NCI-H460 (cell line): ENCODE measurements at regions not wholly inside any gene's neighbourhood (a gene's known extent, or its start where the extent isn't known, plus 50 kb on each side); places are given as distances from the start of the nearest gene placed in this dataset.

Experiments used
- DNase-seq: peaks from one replicate; pipeline ENCODE4 v3.0.0-alpha.2; 2016; ENCODE audit warnings: low read depth; ENCODE audit errors: extremely low read depth

DNA sequence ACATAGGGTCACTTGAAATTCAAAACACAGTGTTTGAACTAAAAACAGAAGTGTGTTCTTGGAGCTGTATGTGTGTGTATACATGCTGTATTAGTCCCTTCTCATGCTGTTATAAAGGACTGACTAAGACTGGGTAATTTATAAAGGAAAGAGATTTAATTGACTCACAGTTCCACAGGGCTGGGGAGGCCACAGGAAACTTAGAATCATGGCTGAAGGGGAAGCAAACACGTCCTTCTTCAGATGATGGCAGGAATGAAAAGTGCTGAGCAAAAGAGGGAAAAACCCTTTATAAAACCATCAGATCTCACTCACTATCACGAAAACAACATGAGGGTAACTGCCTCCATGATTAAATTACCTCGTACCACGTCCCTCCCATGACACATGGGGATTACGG is 224.1 kb downstream of the BCAT1 start:
- no peak for DNase-seq

DNA sequence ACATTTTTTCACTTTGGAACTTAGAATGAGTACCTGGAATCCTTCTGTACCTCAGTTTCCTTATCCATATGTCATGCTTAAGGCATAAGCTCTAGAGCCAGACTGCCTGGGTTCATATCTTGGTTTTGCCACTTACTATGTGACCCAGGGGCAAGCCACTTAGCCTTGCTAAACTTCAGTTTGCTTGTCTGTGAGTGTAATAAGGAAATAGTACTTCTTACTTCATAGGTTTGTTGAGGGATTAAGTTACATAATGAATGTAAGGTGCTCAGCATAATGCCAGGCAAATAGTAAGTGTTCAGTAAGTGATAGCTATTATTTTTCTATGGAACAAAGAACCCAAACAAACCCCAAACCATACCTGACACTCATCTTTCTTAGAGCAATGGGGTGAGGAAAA is 225.1 kb downstream of the BCAT1 start:
- no peak for DNase-seq

DNA sequence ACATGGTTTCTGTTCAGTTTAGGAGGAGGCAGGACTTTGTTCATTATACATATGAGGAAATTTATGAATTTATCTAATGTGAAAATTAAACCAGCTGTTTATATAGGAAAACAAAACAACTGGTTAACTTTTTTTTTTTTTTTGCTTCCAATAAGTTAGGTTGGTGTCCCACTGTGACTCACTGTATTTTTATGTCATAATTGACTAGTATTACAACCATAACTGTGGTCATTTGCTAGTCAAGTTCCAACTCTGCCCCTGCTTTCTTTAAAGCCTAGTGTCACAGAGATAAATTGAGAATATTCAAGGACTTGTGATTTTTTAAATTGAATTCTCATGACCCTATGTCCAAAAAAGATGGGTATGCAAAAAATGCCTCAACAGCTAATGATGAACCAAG is 227.7 kb downstream of the BCAT1 start:
- DNase-seq = no peak

DNA sequence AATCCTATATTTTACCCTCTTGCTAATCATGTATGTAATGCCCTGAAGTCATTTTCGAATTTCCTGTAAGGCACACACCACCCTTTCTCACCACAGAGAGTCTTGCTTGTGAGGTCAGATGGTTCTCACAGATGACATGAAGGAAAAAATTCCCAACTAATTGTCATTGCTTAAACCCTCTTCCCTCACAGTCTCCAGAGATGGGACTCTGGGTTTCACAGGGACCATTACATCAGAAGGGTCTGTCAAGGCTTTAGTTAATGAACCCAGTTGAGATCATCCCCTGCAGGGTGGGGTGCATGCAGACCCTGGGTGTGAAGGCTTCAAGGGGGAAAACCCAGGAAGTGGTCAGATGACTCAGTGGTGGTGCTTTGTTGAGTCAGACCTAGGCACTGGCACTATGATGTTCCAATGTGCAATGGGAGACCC is 229.6 kb downstream of the BCAT1 start:
- no peak for DNase-seq

DNA sequence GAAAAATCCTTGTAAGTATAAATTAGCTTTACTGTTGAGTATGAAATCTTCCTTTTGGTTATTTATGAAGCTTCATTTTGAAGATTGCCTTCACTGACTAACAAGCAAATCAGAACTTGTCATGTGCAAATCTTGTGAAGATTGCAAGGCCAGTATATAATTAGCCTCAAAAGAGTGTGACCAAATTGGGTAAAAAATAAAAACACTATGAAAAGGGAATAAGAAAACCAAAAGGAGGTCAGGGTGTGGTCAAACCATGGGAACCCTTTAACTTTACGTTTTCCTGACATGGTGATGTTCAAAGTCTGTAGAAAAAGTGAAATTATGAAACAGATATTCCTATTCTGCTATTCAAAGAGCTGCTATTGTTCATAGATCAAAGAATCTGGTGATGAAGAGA is 230.3 kb downstream of the BCAT1 start:
- DNase-seq = no peak

DNA sequence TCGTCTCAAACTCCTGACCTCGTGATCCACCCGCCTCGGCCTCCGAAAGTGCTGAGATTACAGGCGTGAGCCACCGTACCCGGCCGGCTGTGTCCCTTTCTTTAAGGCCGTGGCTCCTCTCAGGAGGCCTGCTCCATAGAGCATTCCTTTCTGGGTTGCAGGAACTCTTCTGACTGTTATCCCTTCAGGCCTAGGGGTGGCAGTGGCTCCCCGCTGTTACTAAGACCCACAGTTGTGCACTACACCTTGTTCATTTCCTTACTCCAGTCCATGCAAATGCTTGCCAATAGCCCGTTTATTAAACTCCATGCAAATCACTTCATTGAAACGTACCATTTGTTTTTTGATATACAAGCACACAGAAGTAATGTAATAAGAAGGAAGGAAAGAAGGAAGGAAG is 234.7 kb downstream of the BCAT1 start:
- DNase-seq = no peak

DNA sequence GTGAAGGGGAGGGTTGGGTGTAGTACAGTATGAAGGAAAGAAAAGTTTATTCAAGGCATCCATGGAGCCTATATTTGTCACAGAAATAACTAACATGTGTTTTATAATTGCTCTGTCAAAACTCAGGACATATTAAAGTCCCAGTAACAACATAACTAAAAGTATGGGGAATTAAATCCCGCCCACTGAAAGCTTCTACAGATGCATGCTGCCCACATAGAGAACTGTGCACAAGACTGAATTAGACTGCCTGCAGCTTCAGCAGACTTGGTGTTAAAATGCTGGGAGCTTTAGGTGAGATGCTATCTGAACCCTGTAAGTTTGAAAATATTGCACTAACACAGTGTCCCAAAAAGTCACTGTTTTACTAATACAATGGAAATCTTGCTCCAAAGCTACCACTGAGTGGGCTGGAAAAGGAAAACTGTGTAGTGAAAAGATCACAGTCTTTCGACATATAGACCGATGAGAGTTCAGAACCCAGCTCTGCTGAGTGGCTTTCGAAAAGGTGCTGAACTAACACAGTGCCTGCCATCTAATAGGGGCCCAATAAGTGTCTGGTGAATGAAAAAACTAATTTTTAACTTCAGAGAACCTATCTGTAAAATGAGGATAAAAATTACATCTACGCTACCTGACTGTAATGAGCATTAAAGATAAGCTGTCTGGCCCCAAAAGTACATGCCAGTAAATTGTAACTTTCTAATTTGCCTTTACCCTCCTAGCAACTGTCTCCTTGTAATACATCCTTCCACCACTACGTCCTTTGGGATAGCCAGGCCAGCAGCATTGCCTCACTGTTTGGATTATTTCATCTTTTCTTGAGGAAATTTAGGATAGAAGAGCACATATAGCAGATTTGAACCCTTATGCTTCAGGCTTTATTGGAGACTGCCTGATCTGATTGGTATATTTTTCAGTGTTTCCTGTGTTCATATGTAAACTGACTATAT is 237.6 kb downstream of the BCAT1 start:
- no peak for DNase-seq

DNA sequence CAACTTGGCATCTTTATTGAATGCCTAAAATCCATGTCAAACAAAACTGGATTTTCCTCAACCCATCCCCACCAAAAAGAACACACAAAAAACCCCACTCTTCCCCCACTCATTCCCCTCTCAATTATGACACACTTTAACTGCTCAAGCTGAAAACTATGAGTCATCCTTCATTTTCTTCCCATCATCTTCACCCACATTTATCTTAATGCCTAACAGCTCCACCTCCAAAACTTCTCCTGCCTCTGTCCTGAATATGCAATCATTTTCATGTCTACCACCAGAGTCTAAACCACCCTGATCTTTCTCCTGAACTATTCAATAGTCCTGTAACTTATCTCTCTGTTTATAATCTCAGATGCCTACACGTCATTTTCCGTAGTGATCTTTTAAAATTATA is 239.7 kb downstream of the BCAT1 start:
- DNase-seq = no peak

DNA sequence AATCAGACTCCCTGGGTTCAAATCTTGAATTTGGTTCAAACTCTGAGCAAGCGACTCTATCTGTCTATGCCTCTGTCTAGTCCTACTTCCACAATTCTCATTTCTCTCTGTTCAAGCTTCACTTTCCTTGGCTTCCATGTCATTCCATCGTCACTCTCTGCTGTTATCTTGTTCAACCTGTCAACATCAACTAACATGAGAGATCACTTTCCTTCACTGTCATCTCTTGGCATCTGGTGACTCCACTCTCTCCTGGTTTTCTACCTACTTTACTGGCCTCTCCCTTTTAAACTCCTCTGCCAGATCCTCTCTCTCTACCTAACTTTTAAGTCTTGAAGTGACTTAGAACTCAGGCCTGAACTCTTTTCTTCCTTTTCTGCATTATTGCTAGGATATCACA is 240.2 kb downstream of the BCAT1 start:
- DNase-seq = no peak

DNA sequence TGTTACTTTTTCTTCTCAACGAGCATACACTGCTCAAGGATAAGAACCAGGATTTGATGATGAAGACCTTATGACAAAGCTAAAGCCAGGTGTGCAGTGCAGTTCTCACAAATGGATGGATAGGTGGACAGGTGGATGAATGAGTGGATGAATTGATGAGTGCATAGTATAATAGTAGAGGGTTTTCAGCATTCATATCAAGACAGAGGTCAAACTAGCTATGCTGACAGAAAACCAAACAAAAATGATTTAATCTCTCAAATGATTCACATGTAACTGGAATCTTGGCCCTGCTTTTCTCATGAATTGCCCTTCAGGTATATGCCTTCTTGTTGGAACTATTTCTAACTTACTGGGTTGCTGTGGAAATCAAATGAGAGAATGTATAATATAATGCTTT is 240.9 kb downstream of the BCAT1 start:
- DNase-seq = no peak

DNA sequence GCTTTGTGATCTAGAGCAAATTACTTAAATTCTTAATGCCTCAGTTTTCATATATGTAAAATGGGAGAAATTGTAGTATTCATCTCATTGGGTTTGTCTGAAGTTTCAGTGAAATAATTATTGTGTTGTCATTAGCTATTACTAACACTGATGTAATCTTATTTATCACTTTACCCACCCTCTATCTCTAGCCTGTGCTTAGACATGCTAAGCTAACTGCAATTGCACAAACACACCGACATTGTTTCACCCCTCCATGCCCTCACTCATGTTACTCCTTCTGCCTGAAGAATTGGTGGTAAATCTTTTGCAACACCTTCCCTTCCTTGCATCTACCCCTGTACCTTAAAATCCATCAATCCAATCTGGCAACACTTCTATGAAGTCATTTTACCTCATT is 241.6 kb downstream of the BCAT1 start:
- no peak for DNase-seq

DNA sequence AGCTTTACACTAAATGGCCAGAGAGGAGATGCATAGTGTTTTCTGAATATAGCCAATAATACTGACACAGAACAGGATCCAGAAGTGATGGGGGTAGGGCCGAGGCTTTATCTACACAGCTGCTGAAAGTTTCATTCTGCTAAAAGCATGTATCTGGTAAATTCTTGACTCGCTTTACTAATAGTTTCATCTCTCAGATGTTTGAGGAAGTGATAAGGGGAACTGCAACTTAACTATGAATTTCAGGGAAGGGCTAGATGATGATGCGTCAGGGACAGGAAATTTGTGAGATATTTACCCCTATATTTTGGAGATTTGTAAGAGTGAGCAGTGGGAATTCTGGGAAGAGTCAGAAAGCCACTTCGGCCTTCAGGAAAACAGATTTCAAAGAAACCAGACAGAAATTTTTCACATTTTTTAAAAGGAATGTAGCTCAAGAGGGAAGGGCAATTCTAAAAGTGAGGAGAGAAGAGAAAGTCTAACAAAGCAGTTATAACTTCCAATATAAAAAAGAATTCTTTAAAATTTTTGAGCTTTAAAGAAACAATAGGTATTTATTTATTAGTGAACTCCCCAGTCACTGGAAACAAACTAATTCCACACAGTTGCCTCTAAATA is 243.1 kb downstream of the BCAT1 start:
- DNase-seq = no peak

DNA sequence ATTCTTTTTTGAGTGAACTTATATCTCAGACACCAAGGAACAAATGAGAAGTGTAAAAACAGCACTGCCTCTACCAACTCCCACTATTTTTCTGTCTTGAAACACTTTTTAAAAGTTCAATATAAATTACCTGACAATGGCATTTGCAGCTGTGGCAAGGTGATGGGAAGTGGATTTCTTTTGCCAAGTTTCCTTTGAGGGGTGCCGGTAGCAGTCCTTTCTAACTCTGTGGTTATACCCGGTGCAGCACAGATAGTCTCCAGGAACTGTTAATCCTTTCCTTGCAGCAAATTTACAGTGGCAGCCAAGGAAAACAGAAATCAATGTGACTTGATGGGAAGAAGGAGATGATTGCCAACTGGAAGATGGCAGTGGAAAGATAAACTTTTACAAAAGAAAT is 243.7 kb downstream of the BCAT1 start:
- no peak for DNase-seq

DNA sequence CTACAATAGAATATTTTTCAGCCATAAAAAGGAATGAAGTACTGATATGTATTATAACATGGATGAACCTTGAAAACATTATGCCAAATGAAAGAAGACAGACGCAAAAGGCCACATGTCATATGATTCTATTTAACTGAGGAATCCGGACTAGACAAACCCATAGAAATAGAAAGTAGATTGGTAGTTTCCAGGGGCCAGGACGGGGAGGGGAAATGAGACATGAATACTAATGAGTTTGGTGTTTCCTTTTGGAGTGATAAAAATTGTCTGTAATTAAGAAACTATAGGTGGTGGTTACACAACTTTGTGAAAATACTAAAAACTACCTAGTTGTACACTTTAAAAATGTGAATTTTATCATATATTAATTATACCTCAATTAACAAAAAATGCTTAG is 247.6 kb downstream of the BCAT1 start:
- DNase-seq = no peak

DNA sequence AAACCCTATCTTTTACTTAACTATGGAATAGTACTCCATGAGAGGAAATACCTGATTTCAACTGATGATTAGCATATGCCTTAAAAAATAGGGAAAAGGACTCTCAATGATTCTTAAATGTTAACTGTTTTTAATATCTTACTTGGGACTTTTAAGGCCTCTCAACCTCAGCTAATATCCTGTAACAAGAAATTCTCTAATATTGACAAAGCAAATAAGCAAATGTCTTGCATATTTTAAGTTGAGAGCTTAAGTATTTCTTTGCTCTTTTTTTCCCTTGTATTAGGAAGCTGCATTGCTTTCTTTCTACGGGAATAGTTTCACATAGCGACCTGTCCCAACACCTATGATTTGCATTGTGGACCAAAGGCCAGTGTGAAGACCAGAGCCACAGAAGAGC is 249.9 kb downstream of the BCAT1 start:
- DNase-seq = no peak

DNA sequence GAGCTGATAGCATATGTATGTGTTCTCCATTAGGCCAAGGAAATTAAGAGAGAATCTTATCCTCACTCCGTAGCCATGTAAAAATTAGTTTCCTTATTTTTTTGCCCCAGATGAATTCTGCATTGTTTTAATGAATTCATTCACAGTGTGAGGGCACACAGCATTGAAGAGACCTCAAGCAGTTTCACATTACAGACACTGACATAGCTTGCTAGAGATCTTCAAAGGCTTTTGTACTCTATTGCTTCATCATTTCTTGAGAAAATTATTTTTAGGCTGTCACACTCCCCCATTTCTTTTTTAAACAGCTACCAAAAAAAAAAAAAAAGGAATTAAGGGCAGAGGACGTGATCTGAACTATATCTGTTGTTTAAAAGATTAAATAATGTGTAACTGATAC is 251.1 kb downstream of the BCAT1 start:
- DNase-seq = no peak

DNA sequence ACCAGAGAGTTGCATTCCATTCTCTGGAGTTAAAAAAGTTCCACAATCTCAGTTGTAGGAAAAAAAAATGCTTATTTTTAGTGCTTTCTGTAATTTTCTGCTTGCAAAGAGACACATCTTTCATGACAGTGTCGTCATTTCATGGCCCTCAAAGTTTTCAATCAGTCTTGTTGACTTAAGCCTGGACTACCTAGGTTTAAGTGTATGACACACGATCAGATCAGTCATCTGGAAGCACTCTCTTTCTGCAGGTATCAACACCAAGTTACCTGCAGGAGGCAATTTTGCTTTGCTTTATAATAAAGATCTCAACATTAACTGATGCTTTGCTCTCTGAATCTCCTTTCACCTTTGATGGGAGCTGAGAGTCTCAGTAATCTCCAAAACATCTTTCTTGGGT is 251.6 kb downstream of the BCAT1 start:
- DNase-seq = no peak

DNA sequence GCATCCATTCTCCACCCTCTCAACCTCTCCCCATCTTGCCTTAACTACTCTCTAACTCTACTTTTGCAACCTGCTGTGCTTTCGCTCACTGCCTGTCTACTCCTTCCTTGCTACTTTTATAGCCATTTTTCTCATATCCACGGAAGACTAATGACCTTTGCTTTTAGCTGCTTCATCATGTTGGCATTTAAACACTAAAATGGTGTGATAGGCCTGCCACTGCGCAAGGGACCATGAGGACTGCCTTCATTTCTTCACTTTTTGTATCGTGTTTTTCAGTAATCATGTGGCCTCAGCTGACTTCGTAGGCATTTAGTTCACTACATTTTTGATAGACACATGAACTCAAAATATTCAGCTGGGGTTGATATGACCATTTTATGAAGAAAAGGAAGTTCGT is 252.1 kb downstream of the BCAT1 start:
- no peak for DNase-seq

DNA sequence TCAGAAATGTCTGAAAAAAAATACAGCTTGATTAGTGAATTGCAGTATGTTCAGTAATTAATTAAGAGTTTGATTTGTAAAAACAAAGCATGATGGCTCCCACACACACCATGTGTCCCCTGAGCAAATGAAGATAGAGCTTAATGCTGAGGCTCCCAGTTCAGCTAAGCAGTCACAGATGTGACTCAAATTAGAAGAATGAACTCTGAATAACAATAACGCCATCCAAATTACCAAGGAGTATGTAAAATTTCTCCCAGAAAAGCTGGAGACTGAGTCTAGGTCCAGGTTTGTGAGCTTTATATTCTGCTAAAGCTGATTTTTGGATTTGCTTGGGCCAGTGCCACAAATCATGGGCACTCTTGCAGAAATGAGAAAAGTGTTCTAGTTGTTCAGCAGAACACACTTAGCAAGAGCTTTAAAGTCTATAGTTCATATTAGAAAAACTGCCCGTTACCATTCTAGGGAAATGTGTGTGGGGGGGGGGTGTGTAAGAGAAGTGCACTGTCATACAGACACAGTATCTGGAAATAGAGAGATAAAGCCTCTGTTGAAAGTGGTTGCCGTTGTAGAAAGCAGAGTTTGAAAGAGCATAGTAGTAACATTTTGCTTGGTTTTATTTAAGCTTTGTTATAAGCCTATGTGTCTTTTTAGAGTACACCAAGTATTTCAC is 253.1 kb downstream of the BCAT1 start:
- DNase-seq = no peak

DNA sequence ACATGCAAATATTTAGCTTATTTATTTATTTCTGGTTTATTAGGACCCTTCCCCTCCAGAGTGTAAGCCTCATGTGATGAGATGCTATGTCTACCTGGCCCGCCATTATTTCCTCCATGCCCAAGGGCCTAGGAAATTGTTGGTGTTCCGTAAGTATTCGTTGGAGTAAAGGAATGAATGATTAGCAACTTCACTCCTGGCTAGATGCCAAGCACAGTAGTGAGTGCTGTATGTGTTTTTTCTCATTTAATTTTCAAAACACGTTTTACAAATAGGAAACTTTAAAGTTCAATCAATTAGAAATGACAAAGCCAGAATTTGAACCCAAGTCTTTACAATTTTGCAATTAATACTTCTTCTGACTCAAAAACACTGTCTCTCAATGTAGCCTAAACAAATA is 253.8 kb downstream of the BCAT1 start:
- DNase-seq = no peak

DNA sequence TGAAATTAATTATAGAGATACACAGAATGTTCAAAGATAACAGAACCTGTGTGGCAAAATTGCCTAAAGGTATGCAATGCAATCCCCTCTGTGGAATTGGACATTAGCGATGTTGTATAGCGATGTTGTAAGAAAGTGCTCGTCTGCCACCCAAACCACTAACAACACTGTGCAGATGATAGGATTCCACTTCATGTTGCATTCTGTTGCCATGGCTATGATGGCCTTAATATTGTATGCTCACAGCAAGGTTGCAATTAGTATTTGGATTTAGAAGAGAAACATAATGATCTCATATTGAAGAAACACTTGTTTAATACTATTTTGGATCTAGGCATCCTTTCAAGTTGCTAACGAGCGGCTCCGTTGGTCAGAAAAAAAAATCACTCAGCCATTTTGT is 260.3 kb downstream of the BCAT1 start:
- no peak for DNase-seq

DNA sequence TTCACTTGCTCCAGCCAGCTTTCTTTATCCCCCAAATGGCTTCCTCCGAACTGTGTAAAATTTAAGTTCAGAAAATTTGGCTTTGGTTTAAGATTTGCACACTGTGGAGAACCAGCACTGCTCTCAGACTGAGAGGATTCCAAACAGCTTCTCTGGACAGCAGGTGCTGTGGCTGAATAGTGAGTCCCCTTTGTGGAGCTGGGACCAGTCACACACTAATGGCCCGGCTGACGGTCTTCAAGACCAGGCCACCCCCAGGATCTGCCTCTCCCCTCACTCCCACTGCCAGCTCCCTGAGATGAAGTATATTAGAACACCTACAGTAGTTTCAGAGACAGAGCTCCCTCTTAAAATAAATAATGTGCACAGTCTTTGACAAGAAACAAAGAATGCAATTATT is 267.3 kb downstream of the BCAT1 start:
- no peak for DNase-seq
